K562 (cell line): ENCODE measurements at regions not wholly inside any gene's neighbourhood (a gene's known extent, or its start where the extent isn't known, plus 50 kb on each side); places are given as distances from the start of the nearest gene placed in this dataset.

ENCODE experiments used
- HMG20B ChIP-seq: fragments of 250-450 bp; sonication (Bioruptor Pico); IDR thresholded peaks from 2 replicates; pipeline ENCODE4 v1.5.0; 2021; ENCODE audit warnings: mild to moderate bottlenecking
- TEAD4 ChIP-seq, 2 experiments: sonication (generic) in 1 of 2; formaldehyde crosslinking in 1 of 2; IDR thresholded peaks; 2 replicates each; pipeline versions ENCODE4 v1.6.1 to v1.8.0; 2012 to 2022; ENCODE audit warnings: borderline replicate concordance in 1 of 2, inconsistent platforms in 1 of 2, low read length in 1 of 2, mild to moderate bottlenecking in 1 of 2, missing genetic modification reagents in 1 of 2
- TF ChIP-seq, protein P1 (sequence below): fragments of 450-650 bp; IDR thresholded peaks from 2 replicates; pipeline ENCODE4 v1.6.1; 2016; ENCODE audit warnings: low read depth
- TF ChIP-seq, protein P2 (sequence below): fragments of 450-650 bp; IDR thresholded peaks from 2 replicates; pipeline ENCODE4 v1.7.0; 2016; ENCODE audit warnings: borderline replicate concordance

DNA sequence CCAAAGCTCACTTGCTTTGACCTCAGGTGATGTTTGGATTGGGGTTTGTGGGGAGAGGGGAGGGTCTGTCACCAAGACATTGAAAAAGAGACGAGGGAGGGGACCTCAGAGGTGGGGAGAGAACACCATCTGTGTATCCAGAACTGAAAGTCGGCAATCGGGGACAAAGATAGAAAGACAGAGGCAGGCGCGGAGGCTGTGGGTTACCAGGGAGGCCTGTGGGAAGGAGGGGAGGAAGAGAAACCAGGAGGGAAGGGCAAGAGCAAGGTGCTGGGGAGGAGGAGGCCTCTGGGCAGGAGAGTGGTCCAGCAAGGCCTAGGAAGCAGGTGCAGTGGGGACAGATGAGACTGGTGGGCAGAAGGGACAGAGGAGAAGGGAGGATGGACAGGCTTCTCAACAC, 211.2 kb downstream of the CDC5L start (continued):
- TF ChIP-seq, protein P1, sequence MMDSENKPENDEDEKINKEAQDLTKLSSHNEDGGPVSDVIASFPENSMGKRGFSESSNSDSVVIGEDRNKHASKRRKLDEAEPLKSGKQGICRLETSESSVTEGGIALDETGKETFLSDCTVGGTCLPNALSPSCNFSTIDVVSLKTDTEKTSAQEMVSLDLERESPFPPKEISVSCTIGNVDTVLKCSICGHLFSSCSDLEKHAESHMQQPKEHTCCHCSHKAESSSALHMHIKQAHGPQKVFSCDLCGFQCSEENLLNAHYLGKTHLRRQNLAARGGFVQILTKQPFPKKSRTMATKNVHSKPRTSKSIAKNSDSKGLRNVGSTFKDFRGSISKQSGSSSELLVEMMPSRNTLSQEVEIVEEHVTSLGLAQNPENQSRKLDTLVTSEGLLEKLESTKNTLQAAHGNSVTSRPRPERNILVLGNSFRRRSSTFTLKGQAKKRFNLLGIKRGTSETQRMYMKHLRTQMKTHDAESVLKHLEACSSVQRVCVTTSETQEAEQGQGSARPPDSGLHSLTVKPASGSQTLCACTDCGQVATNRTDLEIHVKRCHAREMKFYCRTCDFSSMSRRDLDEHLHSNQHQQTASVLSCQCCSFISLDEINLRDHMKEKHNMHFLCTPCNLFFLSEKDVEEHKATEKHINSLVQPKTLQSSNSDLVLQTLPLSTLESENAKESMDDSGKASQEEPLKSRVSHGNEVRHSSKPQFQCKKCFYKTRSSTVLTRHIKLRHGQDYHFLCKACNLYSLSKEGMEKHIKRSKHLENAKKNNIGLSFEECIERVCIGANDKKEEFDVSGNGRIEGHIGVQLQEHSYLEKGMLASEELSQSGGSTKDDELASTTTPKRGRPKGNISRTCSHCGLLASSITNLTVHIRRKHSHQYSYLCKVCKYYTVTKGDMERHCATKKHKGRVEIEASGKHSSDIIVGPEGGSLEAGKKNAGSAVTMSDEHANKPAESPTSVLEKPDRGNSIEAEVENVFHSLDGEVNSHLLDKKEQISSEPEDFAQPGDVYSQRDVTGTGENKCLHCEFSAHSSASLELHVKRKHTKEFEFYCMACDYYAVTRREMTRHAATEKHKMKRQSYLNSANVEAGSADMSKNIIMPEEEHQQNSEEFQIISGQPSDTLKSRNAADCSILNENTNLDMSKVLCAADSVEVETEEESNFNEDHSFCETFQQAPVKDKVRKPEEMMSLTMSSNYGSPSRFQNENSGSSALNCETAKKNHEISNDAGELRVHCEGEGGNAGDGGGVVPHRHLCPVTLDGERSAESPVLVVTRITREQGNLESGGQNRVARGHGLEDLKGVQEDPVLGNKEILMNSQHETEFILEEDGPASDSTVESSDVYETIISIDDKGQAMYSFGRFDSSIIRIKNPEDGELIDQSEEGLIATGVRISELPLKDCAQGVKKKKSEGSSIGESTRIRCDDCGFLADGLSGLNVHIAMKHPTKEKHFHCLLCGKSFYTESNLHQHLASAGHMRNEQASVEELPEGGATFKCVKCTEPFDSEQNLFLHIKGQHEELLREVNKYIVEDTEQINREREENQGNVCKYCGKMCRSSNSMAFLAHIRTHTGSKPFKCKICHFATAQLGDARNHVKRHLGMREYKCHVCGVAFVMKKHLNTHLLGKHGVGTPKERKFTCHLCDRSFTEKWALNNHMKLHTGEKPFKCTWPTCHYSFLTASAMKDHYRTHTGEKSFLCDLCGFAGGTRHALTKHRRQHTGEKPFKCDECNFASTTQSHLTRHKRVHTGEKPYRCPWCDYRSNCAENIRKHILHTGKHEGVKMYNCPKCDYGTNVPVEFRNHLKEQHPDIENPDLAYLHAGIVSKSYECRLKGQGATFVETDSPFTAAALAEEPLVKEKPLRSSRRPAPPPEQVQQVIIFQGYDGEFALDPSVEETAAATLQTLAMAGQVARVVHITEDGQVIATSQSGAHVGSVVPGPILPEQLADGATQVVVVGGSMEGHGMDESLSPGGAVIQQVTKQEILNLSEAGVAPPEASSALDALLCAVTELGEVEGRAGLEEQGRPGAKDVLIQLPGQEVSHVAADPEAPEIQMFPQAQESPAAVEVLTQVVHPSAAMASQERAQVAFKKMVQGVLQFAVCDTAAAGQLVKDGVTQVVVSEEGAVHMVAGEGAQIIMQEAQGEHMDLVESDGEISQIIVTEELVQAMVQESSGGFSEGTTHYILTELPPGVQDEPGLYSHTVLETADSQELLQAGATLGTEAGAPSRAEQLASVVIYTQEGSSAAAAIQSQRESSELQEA = no peak
- TF ChIP-seq, protein P2, sequence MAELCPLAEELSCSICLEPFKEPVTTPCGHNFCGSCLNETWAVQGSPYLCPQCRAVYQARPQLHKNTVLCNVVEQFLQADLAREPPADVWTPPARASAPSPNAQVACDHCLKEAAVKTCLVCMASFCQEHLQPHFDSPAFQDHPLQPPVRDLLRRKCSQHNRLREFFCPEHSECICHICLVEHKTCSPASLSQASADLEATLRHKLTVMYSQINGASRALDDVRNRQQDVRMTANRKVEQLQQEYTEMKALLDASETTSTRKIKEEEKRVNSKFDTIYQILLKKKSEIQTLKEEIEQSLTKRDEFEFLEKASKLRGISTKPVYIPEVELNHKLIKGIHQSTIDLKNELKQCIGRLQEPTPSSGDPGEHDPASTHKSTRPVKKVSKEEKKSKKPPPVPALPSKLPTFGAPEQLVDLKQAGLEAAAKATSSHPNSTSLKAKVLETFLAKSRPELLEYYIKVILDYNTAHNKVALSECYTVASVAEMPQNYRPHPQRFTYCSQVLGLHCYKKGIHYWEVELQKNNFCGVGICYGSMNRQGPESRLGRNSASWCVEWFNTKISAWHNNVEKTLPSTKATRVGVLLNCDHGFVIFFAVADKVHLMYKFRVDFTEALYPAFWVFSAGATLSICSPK = no peak
- TF ChIP-seq TEAD4 (IDR thresholded peaks at IDR 0.05; ENCODE audit: low read length) (no peak), TEAD4 (CRISPR knock-in tag; IDR thresholded peaks at IDR 0.05; ENCODE audit: borderline replicate concordance) (no peak), HMG20B (CRISPR knock-in tag) (no peak)
